ENCODE measurements at regions not wholly inside any gene's neighbourhood (a gene's known extent, or its start where the extent isn't known, plus 50 kb on each side); places are given as distances from the start of the nearest gene placed in this dataset.

DNA sequence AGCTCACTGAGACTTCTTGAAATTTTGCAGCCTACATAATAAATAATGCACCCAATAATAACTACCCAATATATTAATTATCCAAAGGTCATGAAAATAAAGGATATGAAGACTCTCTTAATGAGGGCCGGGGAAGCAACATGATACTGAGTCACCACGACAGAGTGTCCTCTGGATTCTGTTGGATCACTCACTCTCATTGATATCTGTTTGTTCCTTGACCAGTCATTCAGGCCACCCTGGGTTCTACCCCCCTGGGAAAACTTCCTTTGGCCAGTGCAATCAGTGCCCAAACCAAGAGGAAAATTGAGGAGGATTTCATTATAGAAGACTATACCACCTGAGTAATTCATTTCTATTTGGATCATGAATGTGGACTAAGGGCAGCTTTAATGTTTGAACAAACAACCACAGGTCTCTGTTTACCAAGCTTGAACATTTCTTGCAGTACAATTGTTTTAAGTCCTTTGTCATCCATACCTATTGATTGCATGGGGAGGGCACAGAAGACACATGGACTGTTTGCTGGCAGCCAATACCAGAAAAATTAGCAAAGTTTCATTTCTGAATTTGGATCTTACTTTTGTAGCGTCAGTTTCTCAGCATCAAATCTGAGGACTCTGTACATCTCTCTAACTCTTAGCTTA is 137.2 kb upstream of the FGGY start:
- DNase-seq = no peak

DNA sequence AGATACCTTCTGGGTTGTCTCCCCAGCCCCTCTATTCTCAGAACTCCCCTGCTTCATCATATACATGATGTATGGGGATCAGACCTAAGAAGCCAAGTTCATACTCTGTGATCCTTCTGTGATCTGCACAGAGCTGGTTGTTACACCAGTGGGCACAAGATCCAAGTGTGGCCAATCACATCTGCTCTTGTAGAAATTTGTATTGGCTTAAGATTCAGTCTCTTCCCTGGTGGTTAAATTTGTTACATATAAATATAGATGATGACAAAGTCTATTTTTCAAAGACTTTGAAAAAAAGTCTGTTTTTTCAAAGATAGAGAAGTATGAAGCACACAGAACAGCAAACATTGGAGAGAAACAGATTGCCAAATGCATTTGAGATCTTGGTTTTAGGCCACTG is 135.8 kb upstream of the FGGY start:
- no peak for DNase-seq

DNA sequence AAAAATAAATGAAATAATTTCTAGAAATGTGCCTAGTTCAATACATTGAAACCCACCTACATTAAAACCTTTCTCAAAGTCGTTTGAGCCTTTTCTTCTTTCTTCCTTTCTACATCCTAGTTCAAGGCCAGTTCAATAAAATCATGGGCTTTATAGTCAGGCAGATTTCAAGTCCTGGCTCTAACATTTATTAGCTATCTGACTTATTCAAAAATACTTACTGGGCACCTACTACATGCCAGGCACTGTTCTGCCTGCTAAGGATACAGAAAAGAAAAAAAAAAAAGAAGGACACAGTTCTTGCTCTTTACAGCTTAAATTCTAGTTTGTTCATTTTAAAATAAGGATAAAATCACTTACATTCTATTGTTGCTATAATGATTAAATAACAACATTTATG is 134.2 kb upstream of the FGGY start:
- DNase-seq = no peak

DNA sequence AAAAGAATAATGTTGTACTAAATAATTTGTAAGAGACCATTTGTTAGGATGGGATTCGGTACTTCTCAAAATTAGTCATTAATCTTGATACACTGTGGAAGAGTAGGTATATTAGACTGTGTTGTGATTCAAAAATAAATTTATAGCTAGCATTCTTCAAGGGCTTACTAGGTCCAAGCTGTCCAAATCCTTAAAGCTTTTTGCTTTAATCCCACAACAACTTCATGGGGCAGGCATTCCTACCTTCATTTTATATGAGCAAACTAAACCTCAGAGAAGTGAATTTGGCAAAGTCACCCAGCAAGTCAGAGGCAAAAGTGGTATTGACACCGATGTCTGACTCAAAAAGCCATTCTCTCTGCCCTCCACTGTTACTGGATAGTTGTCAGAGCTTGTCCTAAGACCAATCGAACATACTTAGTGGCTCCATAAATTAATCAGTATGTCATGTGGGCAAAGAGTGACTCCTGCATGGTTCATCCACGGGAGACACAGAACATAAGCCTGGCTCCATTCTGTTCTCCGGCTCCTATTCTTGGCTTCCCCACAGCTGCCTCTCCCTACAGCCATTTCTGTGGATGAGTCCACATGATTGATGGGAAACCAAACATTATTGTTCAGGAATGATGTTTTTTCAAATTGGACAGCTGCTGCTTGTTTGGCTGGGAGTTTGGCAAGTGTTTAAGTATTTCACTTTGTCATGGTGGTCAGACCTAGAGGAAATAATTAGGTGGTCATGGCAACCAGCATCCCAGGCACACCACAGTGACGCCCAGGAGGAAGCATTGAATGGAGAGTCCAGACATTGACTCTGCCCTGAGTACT is 133.4 kb upstream of the FGGY start:
- peak in 2 of 3 experiments; percentile 18 to 72 for DNase-seq

DNA sequence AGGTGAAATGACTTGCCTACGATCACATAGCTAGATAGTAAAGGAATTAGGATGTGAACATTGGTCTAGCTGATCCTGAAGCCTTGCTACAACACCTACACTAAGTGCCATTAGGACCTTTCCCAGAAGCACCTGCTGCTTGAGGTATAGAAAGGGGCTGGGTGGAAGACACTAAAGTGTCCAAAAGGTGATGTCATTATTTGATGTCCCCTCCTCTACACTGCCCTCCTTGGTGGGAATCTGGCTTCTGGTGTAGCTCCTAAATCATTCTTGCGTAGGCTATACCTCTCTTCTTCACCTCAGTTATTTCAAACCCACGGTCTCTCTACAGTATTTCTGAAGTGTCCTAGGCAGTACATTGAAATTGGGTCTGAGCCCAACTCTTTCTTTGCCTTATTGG is 132.5 kb upstream of the FGGY start:
- DNase-seq = no peak

DNA sequence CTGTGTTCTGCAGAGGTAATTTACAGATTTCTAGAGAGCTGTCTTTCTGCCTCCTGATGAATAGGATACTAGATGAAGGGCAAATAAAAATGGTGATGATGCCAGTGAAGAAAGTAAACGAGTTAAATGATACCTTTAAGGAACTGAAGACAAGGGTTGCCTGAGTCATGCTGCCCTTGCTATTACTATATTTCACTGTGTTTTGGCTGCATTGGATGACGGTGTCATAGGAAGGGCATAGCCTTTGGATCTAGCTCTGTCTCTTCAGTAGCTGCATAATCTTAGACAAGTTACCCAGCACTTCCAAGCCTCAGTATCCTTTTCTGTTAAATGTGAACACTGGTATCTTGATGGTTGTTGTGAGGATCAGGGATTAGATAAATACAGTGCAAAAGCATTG is 131.5 kb upstream of the FGGY start:
- no peak for DNase-seq

DNA sequence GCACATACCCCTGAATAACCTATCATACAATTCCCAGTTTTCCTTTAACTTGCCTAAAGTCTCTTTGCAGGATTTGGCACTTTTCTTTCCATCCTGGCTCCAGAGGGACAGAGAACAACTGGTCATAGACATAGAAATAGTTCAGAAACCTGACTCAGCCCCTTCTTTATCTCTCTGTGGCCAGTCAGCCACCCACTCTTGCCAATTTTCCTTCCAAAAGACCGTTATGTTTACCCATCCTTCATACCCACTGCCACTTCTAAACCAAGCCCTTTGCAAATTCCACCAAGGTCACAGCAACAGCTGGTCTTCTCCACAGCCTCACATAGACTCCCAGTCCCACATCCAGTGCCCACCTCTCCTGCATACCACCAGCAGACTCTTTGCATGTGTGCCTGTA is 127.2 kb upstream of the FGGY start:
- DNase-seq = no peak

DNA sequence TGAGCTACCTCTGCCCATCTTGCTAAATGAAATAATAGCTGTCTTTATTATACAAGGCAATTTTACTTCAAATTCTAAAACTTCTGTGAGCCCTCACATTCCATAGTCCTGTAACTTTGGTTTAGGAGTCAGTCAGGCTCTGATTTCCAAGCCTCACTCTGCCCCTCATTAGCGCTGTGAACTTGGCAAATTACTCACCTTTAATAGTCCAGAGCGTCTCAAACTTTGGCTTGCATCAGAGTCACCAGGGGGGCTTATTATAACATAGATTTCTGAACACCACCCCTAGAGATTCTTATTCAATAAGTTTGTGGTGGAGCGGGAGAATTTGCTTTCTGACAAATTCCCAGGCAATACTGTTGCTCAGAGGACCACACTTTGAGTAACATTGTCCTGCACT is 126.2 kb upstream of the FGGY start:
- no peak for DNase-seq

DNA sequence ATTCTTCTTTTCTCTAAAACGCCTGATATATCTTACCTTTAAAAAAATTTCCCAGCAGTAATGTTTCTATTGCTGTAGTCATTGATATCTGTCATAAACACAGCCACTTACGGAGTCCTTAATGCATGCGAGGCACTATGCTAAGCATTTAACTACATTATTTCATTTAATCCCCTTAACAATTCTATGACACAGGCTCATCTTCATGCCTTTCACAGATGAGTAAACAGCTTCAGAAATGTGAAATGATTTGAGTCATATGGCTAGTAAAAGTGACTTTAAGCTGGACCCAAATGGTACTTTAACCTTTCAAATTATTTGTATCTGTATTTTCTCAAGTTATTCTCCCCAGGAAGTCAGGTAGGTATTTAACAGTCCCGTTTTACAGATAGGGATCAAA is 125.1 kb upstream of the FGGY start:
- DNase-seq = no peak

DNA sequence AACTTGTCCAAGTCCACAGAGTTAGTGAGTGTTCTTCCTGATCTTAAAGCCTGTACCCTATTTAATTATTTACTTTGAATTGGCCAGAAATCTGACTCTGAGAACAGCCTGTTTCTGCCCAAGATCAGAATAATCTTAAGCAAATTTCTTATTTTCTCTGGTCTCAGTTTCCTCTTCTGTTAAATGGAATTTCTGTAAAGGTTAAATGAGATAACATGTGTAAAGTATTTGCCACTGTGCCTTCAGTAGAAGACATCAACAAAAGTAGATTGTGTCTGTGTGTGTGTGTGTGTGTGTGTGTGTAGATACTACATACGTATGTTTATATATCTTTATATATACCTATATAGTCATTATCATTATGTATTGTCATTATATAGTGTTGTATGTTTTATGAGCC is 124.2 kb upstream of the FGGY start:
- no peak for DNase-seq

DNA sequence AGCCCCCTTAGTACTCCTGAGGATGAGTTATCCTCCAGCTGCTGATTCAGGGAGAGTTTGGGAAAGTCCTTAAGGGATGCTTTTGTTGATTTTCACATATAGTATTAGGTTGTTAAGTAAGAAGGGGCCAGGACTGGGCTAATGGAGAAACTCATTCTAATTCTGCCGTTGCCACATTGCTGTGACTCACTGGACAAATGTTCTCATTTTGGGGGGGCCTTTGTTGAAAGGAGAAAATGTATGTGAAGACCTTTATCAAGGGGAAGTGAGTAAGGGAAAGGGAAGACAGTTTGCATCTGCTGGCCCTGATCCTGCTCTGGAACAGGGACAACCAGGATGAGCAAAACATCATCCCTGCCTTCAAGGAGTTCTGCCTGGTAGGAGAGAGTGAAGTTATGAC is 123.2 kb upstream of the FGGY start:
- DNase-seq = no peak

DNA sequence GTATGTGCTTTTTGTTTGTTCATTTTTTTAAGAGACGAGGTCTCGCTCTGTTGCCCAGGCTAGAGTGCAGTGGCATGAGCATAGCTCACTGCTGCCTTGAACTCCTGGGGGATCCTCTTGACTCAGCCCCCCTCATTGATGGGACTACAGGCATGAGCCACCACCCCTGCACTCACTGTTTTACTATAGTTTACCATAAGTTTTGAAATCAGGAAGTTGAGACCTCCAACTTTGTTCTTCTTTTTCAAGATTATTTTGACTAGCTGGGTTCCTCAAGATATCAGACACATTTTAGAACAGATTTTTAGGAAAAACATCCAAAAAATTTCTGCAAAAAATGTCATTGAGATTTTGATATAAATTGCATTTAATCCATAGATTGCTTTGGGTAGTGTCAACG is 120.4 kb upstream of the FGGY start:
- DNase-seq = no peak

DNA sequence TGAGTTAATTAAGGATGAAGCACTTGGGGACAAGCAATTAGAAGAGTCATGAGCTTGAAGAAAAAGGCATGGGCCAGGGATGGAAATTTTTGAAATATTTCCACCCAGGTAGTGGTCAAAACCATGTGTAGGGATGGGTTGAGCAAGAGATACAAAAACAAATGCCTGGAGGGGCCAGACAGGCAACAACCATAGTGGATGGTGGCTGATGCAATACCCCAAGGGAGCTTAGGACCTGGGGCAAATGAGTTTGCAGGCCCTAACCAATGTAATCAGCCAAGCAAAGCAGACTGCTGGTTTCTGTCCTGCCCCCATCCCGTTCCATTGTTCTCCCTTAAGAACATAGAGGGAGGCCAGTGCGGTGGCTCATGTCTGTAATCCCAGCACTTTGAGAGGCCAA is 119.1 kb upstream of the FGGY start:
- DNase-seq = no peak

DNA sequence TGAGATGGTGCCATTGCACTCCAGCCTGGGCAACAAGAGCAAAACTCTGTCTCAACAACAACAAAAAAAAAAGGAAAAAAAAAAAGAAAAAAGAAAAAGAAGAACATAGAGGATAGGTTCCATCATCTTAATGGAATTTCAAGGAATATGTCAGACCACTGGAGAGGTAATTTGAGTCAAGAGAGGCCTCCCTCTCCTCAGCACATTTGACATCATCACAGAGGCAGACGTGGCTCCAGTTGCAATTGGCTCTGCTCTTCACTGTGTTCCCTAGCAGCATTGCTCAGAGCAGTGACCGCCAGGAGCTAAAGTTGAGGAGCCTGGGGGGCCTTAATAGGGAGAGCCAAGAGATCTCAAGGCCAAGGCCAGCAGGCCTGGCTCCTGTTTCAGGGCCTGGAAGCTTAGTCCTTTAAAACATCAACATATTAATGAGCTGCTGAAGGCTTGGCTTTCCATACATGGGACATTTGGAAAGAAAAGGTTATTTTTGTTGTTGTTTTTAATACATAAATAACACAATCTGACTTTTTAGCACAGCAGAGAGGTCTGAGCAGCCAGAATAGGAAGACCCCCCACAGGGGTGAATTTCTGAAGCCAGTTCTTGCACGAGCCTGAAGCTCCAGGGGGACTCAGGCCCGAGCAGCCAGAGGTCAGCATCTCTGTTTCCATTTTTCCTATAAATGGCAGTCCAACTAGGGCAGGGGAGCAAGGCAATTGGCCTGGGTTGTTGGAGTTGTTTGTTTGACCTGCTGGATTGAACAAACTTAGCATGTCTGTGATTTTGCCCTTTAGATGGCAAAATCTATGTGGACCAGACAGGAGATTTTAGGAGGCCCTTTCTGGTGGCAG is 118.3 kb upstream of the FGGY start:
- DNase-seq = no peak

DNA sequence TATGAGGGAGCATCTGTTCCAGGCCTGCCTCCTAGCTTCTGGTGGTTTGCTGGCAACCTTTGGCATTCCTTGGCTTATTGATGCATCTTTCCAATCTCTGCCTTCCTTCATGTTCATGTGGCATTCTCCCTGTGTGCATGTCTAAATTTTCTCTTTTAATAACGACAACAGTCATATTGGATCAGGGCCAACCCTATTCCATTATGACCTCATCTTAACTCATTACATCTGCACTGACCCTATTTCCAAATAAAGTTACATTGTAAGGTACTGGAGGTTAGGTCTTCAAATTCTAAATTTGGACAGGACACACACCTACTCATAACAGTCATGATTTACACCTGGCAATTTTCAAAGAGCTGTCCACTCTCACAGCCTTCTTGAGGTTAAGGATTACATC is 117.2 kb upstream of the FGGY start:
- DNase-seq = no peak

DNA sequence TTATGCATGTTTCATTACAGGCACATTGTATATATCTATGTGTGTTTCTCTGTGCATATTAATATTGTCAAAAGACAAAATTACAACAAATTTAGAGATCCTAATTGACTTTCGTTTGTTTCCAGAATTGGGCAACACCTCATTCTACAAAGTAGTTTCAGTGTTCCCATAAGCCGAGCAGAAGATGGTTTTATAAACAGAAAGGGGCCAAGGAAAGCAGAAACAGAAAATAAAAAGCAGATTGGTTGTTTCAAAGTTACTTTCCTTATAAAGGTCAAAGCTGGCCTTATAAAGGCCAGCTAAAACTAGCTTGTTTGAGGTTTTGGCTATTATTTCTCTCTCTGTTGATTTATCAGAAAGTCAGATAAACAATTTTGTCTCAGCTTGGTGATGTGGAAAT is 116.2 kb upstream of the FGGY start:
- DNase-seq = no peak

DNA sequence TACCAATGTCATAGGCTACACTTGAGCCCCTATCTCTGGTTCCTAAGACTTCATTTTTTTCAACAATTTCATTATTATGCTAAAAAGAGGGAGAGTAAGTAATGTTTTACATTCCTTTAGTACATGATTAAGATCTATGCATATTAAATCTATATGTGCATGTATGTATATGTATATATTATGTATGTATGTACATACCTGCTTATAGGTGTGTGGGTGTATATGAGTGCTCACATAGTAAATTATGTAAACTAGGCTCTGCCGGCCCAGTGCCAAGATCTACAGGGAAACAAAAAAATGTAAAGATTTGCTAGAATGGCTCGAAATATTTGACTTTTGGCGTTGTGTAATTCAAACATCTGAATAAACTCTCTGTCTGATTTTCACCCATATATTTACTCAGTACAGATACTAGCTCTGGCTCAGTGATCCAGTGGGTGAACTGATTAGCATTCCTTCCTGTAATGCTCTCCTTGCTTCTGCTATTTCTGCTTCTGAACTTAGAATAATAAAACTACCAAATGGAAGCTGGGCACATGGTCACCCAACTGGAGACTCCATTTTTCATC is 113.1 kb upstream of the FGGY start:
- DNase-seq = no peak

DNA sequence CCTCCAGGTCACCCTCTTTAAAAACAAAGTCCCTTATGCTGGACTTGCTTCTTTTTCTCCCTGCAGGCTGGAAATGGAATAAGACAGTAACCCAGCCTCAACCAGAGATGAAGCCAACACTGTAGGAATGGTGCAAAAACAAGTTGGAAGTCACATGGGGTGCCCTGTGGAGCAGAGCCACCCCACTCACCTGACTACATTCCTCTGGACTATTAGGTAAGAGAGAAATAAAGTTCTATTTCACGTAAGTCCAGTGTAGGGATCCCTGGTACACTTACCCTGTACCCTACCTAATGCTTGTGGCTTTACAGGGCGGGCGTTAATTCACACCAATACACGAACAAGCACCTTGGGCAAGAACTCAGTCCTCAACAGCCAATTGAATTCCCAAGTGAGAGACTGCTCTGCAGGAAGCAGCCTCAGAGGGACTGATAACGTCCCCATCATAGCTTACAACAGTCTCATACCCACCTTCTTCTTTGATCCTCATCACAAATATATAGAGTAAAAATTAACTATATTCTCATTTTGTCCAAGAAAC is 112.5 kb upstream of the FGGY start:
- DNase-seq = no peak

DNA sequence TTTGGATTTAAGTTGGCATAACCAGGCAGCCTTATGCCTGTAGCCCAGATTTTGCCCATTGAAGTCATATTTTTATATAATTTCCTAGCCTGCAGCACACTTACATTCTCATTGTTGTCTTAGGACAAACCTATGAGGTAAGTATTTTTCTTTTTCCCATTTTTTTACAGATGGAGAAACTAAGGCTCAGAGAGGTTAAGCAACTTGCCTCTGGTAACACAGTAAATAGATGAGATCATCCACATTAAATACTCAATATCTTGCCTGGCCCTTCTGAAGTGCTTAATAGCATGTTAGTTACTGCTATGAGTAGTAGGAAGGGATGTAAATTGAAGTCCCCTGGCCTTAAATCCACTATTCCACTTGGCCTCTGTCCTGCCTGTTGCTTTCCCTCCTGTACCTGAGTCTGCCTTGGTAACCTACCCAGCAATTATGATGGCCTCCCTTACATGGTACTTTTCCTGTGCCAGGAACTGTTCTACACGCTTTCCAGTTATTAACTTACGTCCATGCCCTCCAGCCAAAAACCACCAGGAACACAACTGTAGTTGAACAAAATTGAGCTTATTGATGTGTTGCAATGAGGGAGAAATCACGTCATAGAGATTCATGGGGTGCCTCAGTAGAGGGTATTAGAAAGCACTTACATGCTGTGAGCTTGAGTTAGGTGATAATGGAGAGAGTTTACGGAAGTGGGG is 111.6 kb upstream of the FGGY start:
- DNase-seq = peak in 1 of 3 experiments; percentile 10

DNA sequence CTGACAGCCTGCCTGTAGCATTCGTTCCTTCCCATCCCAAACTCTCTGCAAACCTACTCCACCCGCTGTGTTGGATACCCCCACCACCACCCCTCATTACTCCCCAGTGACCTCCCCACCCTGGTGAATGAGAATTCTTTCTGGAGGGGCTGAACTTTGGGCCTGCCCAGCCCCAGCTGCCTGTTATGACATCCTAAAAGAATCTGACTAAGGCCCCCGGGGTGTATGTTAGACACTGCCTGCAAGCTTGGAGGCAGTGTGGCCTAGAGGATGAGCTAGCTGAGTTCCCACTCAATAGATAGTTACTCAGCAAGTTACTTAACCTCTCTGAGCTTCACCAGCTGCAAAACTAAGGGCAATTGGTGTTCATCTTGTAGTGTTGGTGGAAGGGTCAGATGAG is 110.2 kb upstream of the FGGY start:
- no peak for DNase-seq

DNA sequence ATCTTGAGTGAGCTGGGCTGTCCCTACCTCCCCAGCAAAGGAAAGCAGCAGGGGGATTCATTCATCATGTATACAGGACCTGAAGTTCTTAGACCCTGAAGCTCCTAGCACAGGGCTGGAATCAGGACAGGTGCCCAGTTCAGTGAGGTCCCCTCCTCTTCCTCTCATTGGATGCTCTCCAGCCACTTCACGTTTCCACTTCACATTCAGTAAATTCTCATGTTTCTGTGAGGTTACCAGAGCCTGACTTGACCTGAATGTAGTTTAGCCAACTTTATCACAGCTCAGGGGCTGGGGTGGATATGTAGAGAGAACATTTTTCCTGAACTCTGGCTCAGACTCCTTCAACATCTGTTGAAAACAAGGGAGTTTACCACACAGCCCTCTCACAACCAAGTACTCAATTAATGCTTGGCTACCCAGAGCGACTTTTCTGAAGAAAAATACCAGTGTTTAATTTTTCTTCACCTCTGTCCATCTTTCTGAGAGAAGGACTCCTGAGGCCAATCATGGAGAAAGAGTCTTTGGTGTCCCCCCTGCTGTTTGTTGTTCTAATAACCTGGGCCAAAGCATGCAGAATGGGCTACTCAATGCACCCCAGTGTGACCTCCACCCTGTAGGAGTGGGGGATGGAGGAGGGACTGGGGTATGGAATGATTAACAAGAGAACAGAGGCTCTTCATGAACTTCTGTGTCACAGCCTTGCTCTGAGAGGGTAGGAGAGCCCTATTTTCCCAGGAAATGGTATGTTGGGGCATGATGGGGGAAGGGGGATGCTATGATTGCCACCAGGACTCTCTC is 108.3 kb upstream of the FGGY start:
- DNase-seq = no peak

Measured in NCI-H1417 (cell line).